GM12864 (cell line): ENCODE measurements at regions not wholly inside any gene's neighbourhood (a gene's known extent, or its start where the extent isn't known, plus 50 kb on each side); places are given as distances from the start of the nearest gene placed in this dataset.

ENCODE experiments used
- DNase-seq: peaks from one replicate; pipeline ENCODE4 v3.0.0-alpha.2; 2011; ENCODE audit warnings: low read depth
- H3K4me3 ChIP-seq: 2 replicates; pipeline ENCODE4 v1.5.1; 2011; ENCODE audit warnings: mild to moderate bottlenecking, low read depth, low read length, control low read depth
- CTCF ChIP-seq: IDR thresholded peaks from 2 replicates; pipeline ENCODE4 v1.5.1; 2011; ENCODE audit warnings: low read depth, mild to moderate bottlenecking, moderate library complexity, low read length, control low read depth, inconsistent platforms; ENCODE audit errors: missing control alignments

DNA sequence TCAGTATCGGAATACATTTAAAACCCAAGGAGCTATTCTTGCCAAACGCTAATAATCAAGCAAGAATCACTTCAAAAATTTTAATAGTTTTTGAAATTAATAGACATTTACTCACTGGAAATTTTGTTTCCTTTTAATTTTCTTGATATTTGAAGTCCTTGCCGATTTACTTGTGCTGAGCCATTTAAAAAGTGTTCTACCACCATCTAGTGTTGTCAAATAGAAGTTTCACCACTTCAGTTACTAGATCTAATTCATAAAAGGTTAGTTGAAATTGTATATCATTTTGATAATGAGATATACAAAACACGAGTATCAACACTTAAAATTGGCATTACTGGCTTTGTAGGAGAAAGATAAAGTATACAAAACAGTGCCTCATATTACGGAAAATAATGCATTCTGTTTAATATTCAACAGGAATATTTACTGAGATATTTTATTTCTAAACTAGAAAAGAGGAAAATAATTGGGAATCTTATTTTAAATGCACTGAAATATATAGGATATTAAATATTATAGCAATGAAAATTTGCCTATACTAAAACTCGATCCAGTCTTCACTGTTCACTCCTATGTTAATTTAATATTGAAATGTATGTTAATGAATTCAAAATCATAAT lies 664.8 kb upstream of the SEMA3D start:
- TF ChIP-seq CTCF, result no peak
- DNase-seq, result no peak

DNA sequence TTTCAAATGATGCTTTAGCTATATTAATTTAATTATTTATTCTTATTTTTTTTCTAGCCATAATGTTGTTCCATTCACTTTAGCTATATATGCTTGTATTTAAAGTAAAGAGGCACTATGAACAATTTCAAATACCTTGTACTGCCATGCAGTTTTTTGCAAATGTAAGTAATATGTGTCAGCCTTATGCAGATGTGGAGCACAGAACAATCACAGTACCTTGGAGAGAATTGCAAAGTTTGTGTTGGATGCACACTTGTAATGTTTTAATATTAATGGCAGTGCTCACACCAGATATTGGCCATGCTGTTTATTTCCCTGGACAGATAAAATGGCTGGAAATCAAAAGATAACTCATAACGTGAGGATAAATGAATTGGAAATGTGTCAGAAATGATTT lies 663.5 kb upstream of the SEMA3D start:
- TF ChIP-seq CTCF, result no peak
- H3K4me3 ChIP-seq, result no peak overlapping the region
- no peak for DNase-seq

More for the DNA sequence above, 664.8 kb upstream of the SEMA3D start:
- no peak overlapping the region for H3K4me3 ChIP-seq

GRCh38 chr7:85840554-85840953 lies 653.7 kb upstream of the SEMA3D start:
- TF ChIP-seq CTCF, result no peak
- DNase-seq, result no peak
- no peak overlapping the region for H3K4me3 ChIP-seq

GRCh38 chr7:85833066-85833465 lies 646.2 kb upstream of the SEMA3D start:
- TF ChIP-seq CTCF, result no peak
- H3K4me3 ChIP-seq, result no peak overlapping the region
- no peak for DNase-seq

- H3K4me3 ChIP-seq, result no peak overlapping the region
- TF ChIP-seq CTCF, result no peak
- no peak for DNase-seq
Measured at GRCh38 chr7:85830982-85831381, 644.1 kb upstream of the SEMA3D start.

DNA sequence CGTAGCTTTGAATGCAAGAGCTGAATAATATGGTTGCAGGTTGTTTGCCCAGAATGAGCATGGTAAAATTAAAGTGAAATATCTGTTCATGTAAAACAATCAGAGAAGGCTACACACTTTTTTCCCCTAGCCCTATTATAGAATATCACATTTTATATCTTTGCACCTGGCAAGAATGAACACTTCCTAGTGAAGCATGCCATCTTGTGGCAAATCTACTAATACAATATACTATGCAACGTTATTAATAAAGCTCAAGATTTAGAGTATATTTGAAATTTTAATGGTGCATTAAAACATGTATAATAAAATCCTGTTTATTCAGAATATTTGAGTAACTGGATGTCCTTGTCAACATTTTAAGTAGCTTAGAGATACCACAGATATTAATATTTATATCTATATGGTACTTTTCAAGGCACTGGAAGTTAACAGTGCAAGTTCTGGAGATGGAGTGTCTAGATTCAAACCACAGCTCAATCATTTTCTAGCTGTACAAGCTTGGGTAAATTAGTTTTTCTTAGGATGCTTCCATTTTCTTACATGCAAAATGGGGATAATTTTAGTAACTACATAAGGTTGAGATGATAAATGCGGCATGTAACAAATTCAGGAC lies 643.1 kb upstream of the SEMA3D start:
- no peak for TF ChIP-seq CTCF
- DNase-seq, result no peak

GRCh38 chr7:85829176-85829575 lies 642.3 kb upstream of the SEMA3D start:
- TF ChIP-seq CTCF, result no peak
- DNase-seq, result no peak
- H3K4me3 ChIP-seq, result no peak overlapping the region

More for the DNA sequence above, 643.1 kb upstream of the SEMA3D start:
- H3K4me3 ChIP-seq, result no peak overlapping the region
